ENCODE measurements at regions not wholly inside any gene's neighbourhood (a gene's known extent, or its start where the extent isn't known, plus 50 kb on each side); places are given as distances from the start of the nearest gene placed in this dataset.

DNA sequence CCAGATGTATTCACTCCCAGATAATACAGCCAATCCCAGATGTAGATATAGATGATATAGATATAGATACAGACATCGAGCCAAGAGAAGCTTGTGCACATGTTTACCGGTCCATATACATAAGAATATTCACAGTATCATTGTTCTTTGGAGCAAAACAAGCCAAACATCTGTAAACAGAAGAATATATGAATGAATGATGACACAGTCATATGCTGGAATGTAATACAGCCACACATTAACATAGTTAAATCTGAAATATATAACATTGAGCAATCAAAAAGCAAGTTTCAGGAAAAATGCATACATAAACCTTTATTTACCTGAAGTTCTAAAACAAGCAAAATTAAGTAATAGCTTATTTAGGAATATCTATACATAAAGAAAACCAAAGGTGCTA lies 182.5 kb downstream of the TXNL1 start:
- Histone ChIP-seq H3K9me3 (ENCODE audit: severe bottlenecking) (no peaks in the 10 kb centered on the region), H3K27ac (no peak overlapping the region), H3K4me3 (ENCODE audit: low read depth, low read length) (no peak overlapping the region), H3K27me3 (ENCODE audit: insufficient read depth, low read depth, severe bottlenecking) (no peaks in the 10 kb centered on the region), H3K36me3 (no peaks in the 10 kb centered on the region)
- no peak for DNase-seq
- TF ChIP-seq, protein P1, sequence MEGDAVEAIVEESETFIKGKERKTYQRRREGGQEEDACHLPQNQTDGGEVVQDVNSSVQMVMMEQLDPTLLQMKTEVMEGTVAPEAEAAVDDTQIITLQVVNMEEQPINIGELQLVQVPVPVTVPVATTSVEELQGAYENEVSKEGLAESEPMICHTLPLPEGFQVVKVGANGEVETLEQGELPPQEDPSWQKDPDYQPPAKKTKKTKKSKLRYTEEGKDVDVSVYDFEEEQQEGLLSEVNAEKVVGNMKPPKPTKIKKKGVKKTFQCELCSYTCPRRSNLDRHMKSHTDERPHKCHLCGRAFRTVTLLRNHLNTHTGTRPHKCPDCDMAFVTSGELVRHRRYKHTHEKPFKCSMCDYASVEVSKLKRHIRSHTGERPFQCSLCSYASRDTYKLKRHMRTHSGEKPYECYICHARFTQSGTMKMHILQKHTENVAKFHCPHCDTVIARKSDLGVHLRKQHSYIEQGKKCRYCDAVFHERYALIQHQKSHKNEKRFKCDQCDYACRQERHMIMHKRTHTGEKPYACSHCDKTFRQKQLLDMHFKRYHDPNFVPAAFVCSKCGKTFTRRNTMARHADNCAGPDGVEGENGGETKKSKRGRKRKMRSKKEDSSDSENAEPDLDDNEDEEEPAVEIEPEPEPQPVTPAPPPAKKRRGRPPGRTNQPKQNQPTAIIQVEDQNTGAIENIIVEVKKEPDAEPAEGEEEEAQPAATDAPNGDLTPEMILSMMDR (IDR thresholded peaks at IDR 0.05; ENCODE audit: low read depth, low read length) = no peak

DNA sequence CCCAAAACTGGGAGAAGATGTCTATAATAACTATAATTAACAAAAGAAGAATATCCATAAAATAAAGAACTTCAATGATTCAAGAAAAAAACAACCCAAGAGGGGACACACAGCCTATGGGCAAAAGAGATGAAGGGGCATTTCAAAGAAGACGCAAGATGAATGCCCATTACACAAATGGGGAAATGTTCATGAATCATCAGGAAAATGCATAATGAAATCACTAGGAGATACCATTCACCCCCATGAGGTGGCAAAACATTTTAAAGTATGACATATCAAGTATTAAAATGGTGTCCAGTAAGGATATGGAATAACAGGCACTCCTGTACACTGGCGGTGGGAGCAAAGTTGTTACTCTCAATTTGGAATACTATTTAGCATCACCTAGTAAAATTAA lies 183.3 kb downstream of the TXNL1 start:
- no peak for DNase-seq
- TF ChIP-seq, protein P1 (IDR thresholded peaks at IDR 0.05; ENCODE audit: low read depth, low read length) = no peak
- H3K9me3 ChIP-seq (ENCODE audit: severe bottlenecking) = no peaks in the 10 kb centered on the region
- H3K36me3 ChIP-seq = no peaks in the 10 kb centered on the region
- H3K4me3 ChIP-seq (ENCODE audit: low read depth, low read length) = no peak overlapping the region
- no peaks in the 10 kb centered on the region for H3K27me3 ChIP-seq (ENCODE audit: insufficient read depth, low read depth, severe bottlenecking)
- H3K27ac ChIP-seq = no peak overlapping the region

DNA sequence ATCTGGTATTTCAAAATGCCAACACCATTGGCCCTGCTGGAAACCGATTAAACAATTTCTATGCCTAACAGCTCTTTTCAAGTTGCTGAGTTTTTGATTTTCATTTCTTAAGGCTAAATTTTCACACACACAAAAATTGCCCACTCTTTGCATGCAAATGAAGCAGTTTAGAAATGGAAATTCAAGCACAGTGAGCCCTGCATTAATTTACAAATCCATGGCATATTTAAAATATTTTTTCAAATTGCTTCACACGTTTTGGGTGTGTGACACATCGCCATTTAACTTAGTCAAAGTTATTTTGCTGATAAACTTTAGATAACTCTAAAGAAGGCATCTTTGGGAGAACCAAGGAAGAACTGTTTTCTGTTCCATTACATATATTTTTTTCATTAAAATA lies 184.8 kb downstream of the TXNL1 start:
- TF ChIP-seq, protein P1 (IDR thresholded peaks at IDR 0.05; ENCODE audit: low read depth, low read length) = no peak
- no peaks in the 10 kb centered on the region for H3K27me3 ChIP-seq (ENCODE audit: insufficient read depth, low read depth, severe bottlenecking)

DNA sequence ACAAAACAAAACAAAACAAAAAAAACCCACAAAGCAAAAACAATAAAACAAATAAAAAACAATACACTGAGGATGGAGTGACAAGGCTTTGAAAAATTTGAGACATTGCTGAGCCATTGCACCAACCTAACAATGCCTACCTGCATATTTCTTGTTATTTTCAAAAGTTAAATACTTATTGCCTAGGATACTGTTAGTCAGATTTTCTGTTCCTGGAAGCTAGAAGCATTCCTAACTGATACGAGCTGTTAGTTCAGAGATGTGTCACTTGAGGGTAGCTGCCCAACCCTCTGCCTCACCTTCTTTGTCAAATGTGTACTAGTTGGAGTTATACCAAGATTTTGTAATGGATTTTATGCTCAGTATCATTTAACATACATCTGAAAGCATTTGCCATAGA lies 187.2 kb downstream of the TXNL1 start:
- DNase-seq = no peak
- no peaks in the 10 kb centered on the region for H3K36me3 ChIP-seq

More for the DNA sequence above, 184.8 kb downstream of the TXNL1 start:
- H3K4me3 ChIP-seq (ENCODE audit: low read depth, low read length) = no peak overlapping the region
- H3K36me3 ChIP-seq = no peaks in the 10 kb centered on the region
- no peak for DNase-seq
- H3K27ac ChIP-seq = no peak overlapping the region
- no peaks in the 10 kb centered on the region for H3K9me3 ChIP-seq (ENCODE audit: severe bottlenecking)

DNA sequence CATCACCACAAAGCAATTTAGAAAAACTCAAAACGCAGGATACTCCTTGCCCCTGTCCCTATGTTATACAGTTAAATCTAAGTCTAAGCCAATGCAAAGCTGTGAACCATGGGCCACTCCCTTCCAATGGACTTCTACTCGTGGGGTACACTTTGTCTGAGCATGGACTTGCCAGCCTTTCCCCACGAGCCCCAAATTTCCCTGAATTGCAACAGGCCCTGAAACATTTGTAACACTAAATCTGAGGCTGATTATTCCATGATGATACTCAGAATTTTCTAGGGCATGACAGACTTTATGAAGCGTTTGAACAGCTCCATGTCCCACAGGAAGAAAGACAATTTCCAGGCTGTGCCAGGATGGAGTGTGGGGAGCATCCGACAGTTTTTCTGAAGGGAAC lies 189.6 kb downstream of the TXNL1 start:
- no peaks in the 10 kb centered on the region for H3K9me3 ChIP-seq (ENCODE audit: severe bottlenecking)
- no peaks in the 10 kb centered on the region for H3K36me3 ChIP-seq
- TF ChIP-seq, protein P1 (IDR thresholded peaks at IDR 0.05; ENCODE audit: low read depth, low read length) = no peak

More for the DNA sequence above, 187.2 kb downstream of the TXNL1 start:
- Histone ChIP-seq H3K27me3 (ENCODE audit: insufficient read depth, low read depth, severe bottlenecking) (no peaks in the 10 kb centered on the region), H3K27ac (no peak overlapping the region), H3K4me3 (ENCODE audit: low read depth, low read length) (no peak overlapping the region), H3K9me3 (ENCODE audit: severe bottlenecking) (no peaks in the 10 kb centered on the region)
- TF ChIP-seq, protein P1 (IDR thresholded peaks at IDR 0.05; ENCODE audit: low read depth, low read length) = no peak

DNA sequence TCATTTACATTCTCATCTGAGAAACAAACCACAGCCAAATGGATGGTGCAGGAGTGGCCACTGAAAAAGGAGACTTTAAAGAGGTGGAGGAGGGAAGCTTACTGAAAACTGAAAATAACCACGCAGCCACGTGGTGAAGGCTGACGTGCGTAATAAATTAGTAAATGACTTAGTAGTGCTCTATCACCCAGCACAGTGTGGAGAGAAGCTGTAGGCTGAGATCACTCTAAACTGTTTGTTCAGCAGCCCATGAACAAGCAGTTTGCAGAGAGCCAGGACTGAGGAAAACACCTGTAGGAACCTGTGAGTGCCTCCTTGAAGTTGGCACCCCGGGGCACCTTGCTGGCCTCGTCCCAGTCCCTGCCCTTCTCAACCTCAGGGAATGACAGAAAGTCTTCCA lies 193.0 kb downstream of the TXNL1 start:
- no peaks in the 10 kb centered on the region for H3K27me3 ChIP-seq (ENCODE audit: insufficient read depth, low read depth, severe bottlenecking)
- no peak overlapping the region for H3K4me3 ChIP-seq (ENCODE audit: low read depth, low read length)
- H3K27ac ChIP-seq = no peak overlapping the region
- no peaks in the 10 kb centered on the region for H3K36me3 ChIP-seq
- H3K9me3 ChIP-seq (ENCODE audit: severe bottlenecking) = no peaks in the 10 kb centered on the region
- no peak for DNase-seq
- TF ChIP-seq, protein P1 (IDR thresholded peaks at IDR 0.05; ENCODE audit: low read depth, low read length) = no peak

More for the DNA sequence above, 189.6 kb downstream of the TXNL1 start:
- Histone ChIP-seq H3K27ac (no peak overlapping the region), H3K27me3 (ENCODE audit: insufficient read depth, low read depth, severe bottlenecking) (no peaks in the 10 kb centered on the region), H3K4me3 (ENCODE audit: low read depth, low read length) (no peak overlapping the region)
- DNase-seq = no peak
